Omental fat pad (tissue), 3 donors: ENCODE measurements at regions not wholly inside any gene's neighbourhood (a gene's known extent, or its start where the extent isn't known, plus 50 kb on each side); places are given as distances from the start of the nearest gene placed in this dataset.

ENCODE experiments used
- ATAC-seq: fragments of 150-250 bp; one replicate; pipeline ENCODE4 v1.9.1; 2016; ENCODE audit warnings: mild to moderate bottlenecking, moderate library complexity; ENCODE audit not compliant: low FRiP score
- DNase-seq: peaks from one replicate; pipeline ENCODE4 v3.0.0-alpha.2; 2019; ENCODE audit warnings: low spot score
- TF ChIP-seq, protein P1 (sequence below), 3 donors: fragments of 450-650 bp; IDR thresholded peaks; one replicate each; pipeline ENCODE4 v1.5.1; 2016 to 2017; ENCODE audit warnings: antibody characterized with exemption in 3 of 3, mild to moderate bottlenecking in 3 of 3, moderate library complexity in 2 of 3

DNA sequence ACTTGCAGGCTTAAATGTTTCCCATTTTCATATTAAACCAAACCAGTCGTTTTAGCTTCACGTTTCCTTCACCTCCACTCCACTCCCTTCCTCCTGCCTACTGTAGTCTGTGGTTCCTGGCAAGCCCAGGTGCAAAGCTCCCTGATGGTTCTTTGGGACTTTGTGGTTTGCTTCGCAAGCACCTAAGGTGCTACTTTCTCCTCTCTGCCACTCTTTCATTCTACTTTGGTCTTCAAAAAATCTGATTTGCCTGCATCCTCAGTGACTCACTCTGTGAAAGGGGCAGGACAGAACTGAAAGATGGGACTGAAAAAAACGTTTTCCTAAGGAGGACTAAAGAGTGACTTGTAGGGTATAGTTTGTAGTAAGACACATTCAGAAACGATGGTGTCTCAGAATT is 228.4 kb downstream of the CYRIA start:
- DNase-seq = no peak
- TF ChIP-seq, protein P1, sequence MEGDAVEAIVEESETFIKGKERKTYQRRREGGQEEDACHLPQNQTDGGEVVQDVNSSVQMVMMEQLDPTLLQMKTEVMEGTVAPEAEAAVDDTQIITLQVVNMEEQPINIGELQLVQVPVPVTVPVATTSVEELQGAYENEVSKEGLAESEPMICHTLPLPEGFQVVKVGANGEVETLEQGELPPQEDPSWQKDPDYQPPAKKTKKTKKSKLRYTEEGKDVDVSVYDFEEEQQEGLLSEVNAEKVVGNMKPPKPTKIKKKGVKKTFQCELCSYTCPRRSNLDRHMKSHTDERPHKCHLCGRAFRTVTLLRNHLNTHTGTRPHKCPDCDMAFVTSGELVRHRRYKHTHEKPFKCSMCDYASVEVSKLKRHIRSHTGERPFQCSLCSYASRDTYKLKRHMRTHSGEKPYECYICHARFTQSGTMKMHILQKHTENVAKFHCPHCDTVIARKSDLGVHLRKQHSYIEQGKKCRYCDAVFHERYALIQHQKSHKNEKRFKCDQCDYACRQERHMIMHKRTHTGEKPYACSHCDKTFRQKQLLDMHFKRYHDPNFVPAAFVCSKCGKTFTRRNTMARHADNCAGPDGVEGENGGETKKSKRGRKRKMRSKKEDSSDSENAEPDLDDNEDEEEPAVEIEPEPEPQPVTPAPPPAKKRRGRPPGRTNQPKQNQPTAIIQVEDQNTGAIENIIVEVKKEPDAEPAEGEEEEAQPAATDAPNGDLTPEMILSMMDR (IDR thresholded peaks at IDR 0.05) = no peak
- ATAC-seq = no peak

DNA sequence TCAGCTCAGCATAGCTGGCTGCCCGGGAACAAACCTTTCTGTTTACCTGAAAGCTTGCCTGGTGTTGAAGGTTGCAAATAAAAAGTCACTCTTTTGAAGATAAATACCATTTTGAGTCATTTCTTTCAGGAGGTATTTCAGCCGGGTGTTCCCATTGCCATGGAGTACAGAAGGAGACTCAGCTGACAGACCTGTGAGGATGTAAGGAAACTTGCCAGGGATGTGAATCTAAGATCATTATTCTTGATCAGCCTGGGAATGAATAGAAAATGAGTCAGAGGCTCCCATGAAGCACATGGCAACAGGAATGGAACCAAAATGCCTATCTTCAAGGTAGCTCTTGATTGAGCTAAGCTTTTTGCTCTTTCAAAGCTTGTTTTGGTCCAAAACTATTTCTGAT is 231.2 kb downstream of the CYRIA start:
- no peak for ATAC-seq

DNA sequence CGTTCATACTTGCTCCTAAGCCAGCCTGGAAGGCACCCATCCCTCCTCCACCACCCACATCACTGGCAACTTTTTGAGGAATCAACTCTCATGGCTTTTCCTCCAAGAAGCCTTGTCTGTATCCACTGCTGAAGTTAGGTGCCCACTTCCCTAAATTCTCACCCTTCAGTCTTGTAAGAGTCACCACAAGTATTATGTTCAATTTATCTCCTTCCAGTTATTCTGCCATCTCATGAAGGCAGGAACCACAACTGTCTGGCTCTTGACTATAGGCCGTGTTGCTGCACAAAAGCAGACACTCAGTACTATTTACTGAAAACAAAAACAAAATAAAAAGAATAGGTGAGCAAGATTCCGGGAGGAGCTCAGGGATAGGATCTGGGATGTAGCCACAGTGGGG is 234.8 kb downstream of the CYRIA start:
- DNase-seq (no peak), ATAC-seq (no peak)
- TF ChIP-seq, protein P1 (IDR thresholded peaks at IDR 0.05) = no peak

More for the DNA sequence above, 231.2 kb downstream of the CYRIA start:
- TF ChIP-seq, protein P1 (IDR thresholded peaks at IDR 0.05) = no peak
- no peak for DNase-seq

DNA sequence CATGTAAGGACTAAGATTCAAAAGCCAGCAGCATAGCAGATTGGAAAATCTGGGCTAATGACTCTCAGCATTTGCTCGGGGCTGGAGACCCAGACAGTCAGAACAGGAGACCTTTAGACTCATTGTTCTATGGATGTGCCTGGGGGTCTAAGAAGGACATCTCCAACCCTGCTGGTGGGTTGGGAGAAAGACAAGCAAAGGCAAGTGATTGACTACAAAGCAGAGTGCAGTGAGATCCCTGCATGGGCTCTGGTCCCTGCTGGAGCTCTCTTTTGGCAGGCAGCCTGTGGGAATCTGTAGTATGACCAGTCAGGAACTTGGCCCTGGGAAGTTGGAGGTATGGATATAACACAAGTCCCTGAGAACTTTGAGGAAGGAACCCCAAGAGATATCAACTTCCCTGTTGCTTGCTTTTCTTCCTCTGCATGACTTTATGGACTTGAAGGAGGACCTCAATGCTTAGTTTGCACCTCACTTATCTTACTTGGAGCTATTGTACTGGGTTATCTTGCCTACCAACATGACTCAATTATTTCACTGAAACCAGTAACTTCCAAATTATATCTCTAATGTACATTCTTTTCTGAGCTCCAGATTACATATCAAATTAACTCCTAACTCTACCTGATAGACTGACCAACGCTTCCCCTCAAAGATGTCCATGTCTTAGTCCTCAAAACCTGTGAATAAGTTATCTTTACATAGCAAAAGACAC is 236.0 kb downstream of the CYRIA start:
- TF ChIP-seq, protein P1 (IDR thresholded peaks at IDR 0.05) = no peak
- ATAC-seq (no peak), DNase-seq (no peak)

DNA sequence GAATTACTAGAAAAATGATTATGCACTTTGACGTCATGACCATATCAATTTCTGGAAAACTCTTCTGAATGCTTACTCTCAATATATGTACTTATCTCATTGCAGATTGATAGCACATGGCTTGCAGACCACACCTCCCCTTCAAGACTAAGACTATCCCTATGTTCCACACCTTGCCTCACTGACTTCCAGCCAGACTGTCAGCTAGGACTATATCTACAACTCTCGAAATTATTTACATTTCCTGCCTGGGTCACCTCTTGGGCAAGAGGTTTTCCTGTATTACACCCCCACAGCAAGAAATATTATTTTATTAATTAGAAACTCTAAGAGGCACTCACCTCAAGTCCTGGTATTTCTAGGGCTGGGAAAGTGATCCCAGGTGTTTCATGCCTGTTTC is 236.6 kb downstream of the CYRIA start:
- DNase-seq (no peak), ATAC-seq (no peak)
- TF ChIP-seq, protein P1 (IDR thresholded peaks at IDR 0.05) = no peak

DNA sequence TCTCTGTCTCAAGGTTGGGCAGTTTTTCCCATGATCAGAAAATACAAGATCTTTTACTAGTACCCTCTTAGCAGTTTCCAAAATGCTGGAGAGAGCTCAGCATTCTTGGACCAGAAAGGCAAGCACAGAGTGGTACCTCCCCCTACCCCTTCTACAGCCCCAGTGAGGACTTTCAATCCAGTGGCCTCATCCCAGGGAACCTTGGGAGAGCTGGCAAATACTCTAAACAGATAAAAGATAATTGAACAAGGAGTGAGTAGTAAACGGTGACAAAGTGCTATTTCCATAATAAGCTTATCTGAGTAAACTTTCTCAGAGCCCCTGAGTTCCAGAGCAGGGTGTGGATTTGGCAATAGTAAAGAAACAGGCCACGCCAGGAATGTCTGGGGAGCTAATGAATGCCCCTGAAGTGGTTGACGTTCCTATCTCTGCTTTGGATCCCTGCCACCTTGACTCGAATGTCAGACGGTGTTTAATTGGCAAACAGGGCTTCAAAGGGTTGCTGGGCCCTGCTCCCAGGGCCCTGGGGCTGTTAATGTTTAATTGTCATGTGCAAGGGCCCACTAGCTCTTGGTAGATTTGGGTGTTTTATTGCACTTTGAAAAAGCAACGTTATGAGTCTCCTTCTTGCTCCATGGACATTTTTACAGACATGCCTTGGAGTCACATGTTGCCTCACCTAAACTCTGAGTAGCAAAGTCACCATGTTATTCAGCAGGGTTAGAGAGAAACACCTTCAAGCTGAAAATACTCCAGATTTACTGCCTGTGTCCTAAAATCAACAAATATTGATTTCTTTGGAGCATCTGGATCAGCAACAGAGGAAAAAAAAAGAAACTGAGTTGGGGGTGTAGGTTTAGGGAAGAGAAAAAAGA is 239.9 kb downstream of the CYRIA start:
- ATAC-seq (peak; percentile 40), DNase-seq (no peak)
- TF ChIP-seq, protein P1 (IDR thresholded peaks at IDR 0.05) = no peak
